MCF 10A (cell line): ENCODE measurements at regions not wholly inside any gene's neighbourhood (a gene's known extent, or its start where the extent isn't known, plus 50 kb on each side); places are given as distances from the start of the nearest gene placed in this dataset.

Experiments
- BruUV-seq: library from RNA; stranded (reverse); fragments of 400-500 nt; replicated peaks from 2 replicates; lab custom pipeline; 2021; lab: Mats Ljungman, UMichigan
- CTCF ChIA-PET: fragments of 300-600 bp; sonication (Branson Sonifier 250); formaldehyde crosslinking; extraction: SDS; loops from one replicate; lab custom pipeline; 2021; ENCODE audit warnings: antibody characterized with exemption, inconsistent platforms; lab: Yijun Ruan, JAX
- POLR2A ChIA-PET: fragments of 300-600, 350-650 bp; sonication (Branson Sonifier 250); formaldehyde crosslinking; extraction: SDS; loops from one replicate; lab custom pipeline; 2020; ENCODE audit warnings: antibody characterized with exemption, inconsistent platforms; lab: Yijun Ruan, JAX
- DNase-seq: peaks from one replicate; pipeline ENCODE4 v3.0.0-alpha.2; 2018; ENCODE audit not compliant: unreplicated experiment
- H3K27ac Mint-ChIP-seq: one replicate; pipeline ENCODE4 v1.8.0; 2022; ENCODE audit warnings: mild to moderate bottlenecking, low read depth, mixed read lengths; ENCODE audit not compliant: unreplicated experiment
- H3K27me3 Mint-ChIP-seq: one replicate; pipeline ENCODE4 v1.8.0; 2022; ENCODE audit warnings: mixed read lengths; ENCODE audit not compliant: insufficient read depth, unreplicated experiment
- H3K36me3 Mint-ChIP-seq: one replicate; pipeline ENCODE4 v1.8.0; 2022; ENCODE audit warnings: mild to moderate bottlenecking, moderate library complexity, mixed read lengths; ENCODE audit not compliant: insufficient read depth, unreplicated experiment
- H3K4me1 Mint-ChIP-seq: one replicate; pipeline ENCODE4 v1.8.0; 2022; ENCODE audit warnings: mixed read lengths; ENCODE audit not compliant: insufficient read depth, unreplicated experiment
- H3K4me3 Mint-ChIP-seq: one replicate; pipeline ENCODE4 v1.8.0; 2022; ENCODE audit warnings: mild to moderate bottlenecking, moderate library complexity, mixed read lengths; ENCODE audit not compliant: unreplicated experiment
- H3K9me3 Mint-ChIP-seq: one replicate; pipeline ENCODE4 v1.8.0; 2022; ENCODE audit warnings: mixed read lengths; ENCODE audit not compliant: unreplicated experiment
- intact Hi-C: fragments of 100-400 bp; cut with micrococcal nuclease; formaldehyde crosslinking; loops from 2 replicates; pipeline ENCODE4 v1.14.1; 2022
- TF ChIP-seq, protein P1 (sequence below): fragments of 200-600 bp; IDR thresholded peaks from one replicate; pipeline ENCODE4 v1.8.0; 2022; ENCODE audit warnings: antibody characterized with exemption, mild to moderate bottlenecking; ENCODE audit not compliant: unreplicated experiment

DNA sequence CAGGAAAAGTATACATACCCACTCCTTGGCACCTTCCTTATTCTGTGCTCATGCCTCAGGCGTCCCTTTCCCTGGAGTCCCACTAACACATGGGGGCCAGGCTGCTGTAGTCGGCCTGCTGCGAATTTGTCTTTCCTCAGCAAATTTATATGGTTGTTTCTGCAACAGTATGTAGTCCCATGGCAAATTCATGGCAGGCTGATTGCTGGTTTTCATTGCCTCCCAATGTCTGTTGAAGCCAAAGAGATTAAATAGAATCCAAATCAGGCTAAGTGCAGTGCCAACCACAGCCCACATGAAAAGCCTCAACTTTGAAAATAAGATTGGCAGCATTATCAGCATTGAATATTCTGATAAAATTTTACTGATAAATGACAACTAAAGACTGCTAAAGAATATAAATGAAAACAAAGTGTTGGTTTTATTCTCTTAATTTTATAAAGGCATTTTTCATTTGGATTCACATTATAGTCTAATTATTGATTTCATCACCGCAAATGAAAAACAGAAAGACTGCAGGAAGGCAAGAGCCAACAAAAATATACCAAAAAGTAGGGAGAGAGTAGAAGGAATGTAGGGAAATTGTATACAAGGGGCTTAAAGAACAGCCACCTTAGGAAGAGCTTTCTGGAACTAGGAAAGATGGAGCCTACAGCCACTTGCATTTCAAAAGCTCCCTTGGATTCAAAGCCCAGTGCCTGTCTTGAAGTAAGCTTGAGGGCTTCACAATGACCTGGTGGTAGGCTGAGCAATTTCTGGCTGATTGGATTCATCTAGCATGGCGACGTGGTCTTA, 283.7 kb upstream of the MMADHC start:
- no peaks in the 10 kb centered on the region for H3K4me1 Mint-ChIP-seq
- no peak for DNase-seq
- TF ChIP-seq, protein P1, sequence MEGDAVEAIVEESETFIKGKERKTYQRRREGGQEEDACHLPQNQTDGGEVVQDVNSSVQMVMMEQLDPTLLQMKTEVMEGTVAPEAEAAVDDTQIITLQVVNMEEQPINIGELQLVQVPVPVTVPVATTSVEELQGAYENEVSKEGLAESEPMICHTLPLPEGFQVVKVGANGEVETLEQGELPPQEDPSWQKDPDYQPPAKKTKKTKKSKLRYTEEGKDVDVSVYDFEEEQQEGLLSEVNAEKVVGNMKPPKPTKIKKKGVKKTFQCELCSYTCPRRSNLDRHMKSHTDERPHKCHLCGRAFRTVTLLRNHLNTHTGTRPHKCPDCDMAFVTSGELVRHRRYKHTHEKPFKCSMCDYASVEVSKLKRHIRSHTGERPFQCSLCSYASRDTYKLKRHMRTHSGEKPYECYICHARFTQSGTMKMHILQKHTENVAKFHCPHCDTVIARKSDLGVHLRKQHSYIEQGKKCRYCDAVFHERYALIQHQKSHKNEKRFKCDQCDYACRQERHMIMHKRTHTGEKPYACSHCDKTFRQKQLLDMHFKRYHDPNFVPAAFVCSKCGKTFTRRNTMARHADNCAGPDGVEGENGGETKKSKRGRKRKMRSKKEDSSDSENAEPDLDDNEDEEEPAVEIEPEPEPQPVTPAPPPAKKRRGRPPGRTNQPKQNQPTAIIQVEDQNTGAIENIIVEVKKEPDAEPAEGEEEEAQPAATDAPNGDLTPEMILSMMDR = no peak
- BruUV-seq = no TSS peak
- no peaks in the 10 kb centered on the region for H3K9me3 Mint-ChIP-seq
- peaks cover 7% of the 10 kb centered on the region for H3K36me3 Mint-ChIP-seq
- H3K4me3 Mint-ChIP-seq = no peak overlapping the region
- intact Hi-C loops = no loop called here
- ChIA-PET POLR2A (no interaction called here), CTCF (no interaction called here)
- H3K27me3 Mint-ChIP-seq = no peaks in the 10 kb centered on the region
- H3K27ac Mint-ChIP-seq = no peak overlapping the region

DNA sequence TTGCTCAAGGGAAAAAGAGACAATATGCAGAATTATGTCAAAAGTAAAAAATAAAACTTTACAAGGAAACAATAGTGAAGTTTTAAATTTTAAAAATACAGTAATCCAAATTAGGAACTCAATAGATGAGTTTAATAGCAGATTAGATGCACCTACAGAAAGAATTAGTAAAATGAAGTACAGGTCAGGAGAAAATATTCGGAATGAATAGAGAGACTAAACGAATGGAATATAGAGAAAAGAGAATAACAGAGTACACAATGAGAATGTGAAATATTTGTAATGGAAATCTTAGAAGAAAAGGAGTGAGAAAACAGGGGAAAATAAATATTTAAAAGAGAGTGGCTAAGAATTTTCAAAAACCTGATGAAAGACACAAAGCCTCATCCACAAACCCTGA, 275.7 kb upstream of the MMADHC start:
- ChIA-PET CTCF (interaction anchor here (0.6 kb wide), 1 partner anchor 129 kb away, joined by 3 read pairs; no protein-coding TSS in a partner anchor), POLR2A (interaction anchor here (0.7 kb wide), 1 partner anchor 242 kb away, joined by 3 read pairs; no protein-coding TSS in a partner anchor)
- BruUV-seq = no TSS peak
- Mint-ChIP-seq H3K4me1 (no peaks in the 10 kb centered on the region), H3K27ac (no peak overlapping the region), H3K36me3 (no peaks in the 10 kb centered on the region), H3K9me3 (peaks cover 14% of the 10 kb centered on the region), H3K27me3 (no peaks in the 10 kb centered on the region), H3K4me3 (no peak overlapping the region)
- TF ChIP-seq, protein P1 = no peak
- intact Hi-C loops = no loop called here
- DNase-seq = no peak

DNA sequence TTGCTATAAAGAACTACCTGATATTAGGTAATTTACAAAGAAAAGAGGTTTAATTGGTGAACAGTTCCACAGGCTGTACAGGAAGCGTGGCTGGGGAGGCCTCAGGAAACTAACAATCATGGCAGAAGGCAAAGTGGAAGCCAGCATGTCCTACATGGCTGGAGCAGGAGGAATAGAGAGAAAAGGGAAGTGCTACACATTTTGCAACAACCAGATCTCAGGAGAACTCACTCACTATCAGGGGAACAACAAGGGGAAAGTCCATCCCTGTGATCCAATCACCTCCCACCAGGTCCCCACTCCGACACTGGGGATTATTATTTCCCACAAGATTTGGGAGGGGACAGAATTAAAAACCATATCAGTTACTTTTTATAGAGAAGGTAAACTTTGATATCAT, 273.5 kb upstream of the MMADHC start:
- TF ChIP-seq, protein P1 = no peak
- Mint-ChIP-seq H3K9me3 (peaks cover 14% of the 10 kb centered on the region), H3K27me3 (no peaks in the 10 kb centered on the region), H3K4me3 (no peak overlapping the region), H3K36me3 (no peaks in the 10 kb centered on the region), H3K4me1 (no peaks in the 10 kb centered on the region), H3K27ac (no peak overlapping the region)
- intact Hi-C loops = no loop called here
- no TSS peak for BruUV-seq
- no peak for DNase-seq
- ChIA-PET POLR2A (no interaction called here), CTCF (interaction anchor here (0.7 to 0.9 kb wide), 3 partner anchors 628 to 1378 kb away, joined by 3 to 4 read pairs (median 3); no protein-coding TSS in a partner anchor)

DNA sequence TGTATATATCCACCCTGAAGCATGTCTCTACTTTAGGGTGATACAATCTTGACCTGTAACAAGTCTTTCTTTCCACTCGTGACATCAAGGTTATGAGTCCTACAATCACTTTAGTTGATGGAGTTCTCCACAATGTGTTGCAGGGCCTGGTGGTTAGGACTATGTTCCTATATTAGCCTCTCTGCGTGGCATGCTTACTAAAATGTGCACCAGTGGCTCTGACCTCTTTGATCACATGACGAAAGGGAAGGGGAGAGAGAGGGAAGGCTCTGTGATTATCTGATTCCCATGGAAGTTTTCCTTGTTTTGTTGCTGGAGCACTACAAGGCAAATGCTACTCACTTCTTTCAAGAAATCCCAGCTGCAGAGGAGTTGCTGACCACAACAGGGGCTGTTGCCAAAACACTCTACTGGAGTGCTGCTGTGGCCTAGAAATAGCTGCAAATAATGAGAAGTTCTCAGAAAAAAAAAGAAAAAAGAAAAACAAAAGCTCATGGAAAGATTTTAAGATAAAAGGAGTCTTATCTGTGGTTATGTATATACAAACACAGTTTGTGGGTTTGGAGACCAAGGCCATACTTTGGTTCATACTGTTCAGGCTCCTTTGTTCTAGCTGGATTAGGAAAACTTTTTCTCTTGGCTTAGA, 272.8 kb upstream of the MMADHC start:
- DNase-seq = no peak
- POLR2A ChIA-PET = no interaction called here
- TF ChIP-seq, protein P1 = no peak
- intact Hi-C loops = no loop called here
- Mint-ChIP-seq H3K36me3 (no peaks in the 10 kb centered on the region), H3K27me3 (no peaks in the 10 kb centered on the region), H3K9me3 (peaks cover 14% of the 10 kb centered on the region), H3K27ac (peak overlapping the region; percentile 36), H3K4me3 (no peak overlapping the region), H3K4me1 (no peaks in the 10 kb centered on the region)
- CTCF ChIA-PET = interaction anchor here (0.9 kb wide), 1 partner anchor 1378 kb away, joined by 3 read pairs; no protein-coding TSS in a partner anchor
- no TSS peak for BruUV-seq
